ENCODE measurements at regions not wholly inside any gene's neighbourhood (a gene's known extent, or its start where the extent isn't known, plus 50 kb on each side); places are given as distances from the start of the nearest gene placed in this dataset.
"Not testable (repeated sequence)": the region's sequence is repeated elsewhere in the genome, so short reads cannot be mapped to it uniquely, and the experiment has no call there.

GRCh38 chr2:91523751-91524150 is 2832.3 kb downstream of the RPIA start:
- TF ChIP-seq CTCF, POLR2A, EP300 (IDR thresholded peaks at IDR 0.05): not testable (repeated sequence)
